HG02623 (cell line): ENCODE measurements at regions not wholly inside any gene's neighbourhood (a gene's known extent, or its start where the extent isn't known, plus 50 kb on each side); places are given as distances from the start of the nearest gene placed in this dataset.

Source experiments
- ATAC-seq: cut with Tn5 transposase; IDR thresholded peaks from one replicate; pipeline ENCODE4 v1.9.1; 2021; ENCODE audit warnings: moderate library complexity; ENCODE audit not compliant: unreplicated experiment

- no peak for ATAC-seq
Measured at GRCh38 chr3:104846270-104846669, 520.4 kb upstream of the ALCAM start.

- no peak for ATAC-seq
Measured at GRCh38 chr3:104849070-104849469, 517.6 kb upstream of the ALCAM start.

GRCh38 chr3:104854468-104854867, 512.2 kb upstream of the ALCAM start:
- ATAC-seq, result no peak

- no peak for ATAC-seq
Measured at GRCh38 chr3:104855702-104856101, 511.0 kb upstream of the ALCAM start.

- no peak for ATAC-seq
Measured at GRCh38 chr3:104856741-104857140, 510.0 kb upstream of the ALCAM start.

GRCh38 chr3:104868291-104868690, 498.4 kb upstream of the ALCAM start:
- ATAC-seq, result no peak

- ATAC-seq, result no peak
Measured at GRCh38 chr3:104870276-104870675, 496.4 kb upstream of the ALCAM start.

GRCh38 chr3:104873331-104873730, 493.4 kb upstream of the ALCAM start:
- no peak for ATAC-seq

- no peak for ATAC-seq
Measured at GRCh38 chr3:104878395-104878794, 488.3 kb upstream of the ALCAM start.

- ATAC-seq, result no peak
Measured at GRCh38 chr3:104879919-104880318, 486.8 kb upstream of the ALCAM start.

- no peak for ATAC-seq
Measured at GRCh38 chr3:104885214-104885814, 481.4 kb upstream of the ALCAM start.

- no peak for ATAC-seq
Measured at GRCh38 chr3:104886220-104886995, 480.3 kb upstream of the ALCAM start.

- ATAC-seq, result no peak
Measured at GRCh38 chr3:104887069-104887468, 479.6 kb upstream of the ALCAM start.

GRCh38 chr3:104887619-104888018, 479.1 kb upstream of the ALCAM start:
- no peak for ATAC-seq

- ATAC-seq, result no peak
Measured at GRCh38 chr3:104892044-104892443, 474.7 kb upstream of the ALCAM start.

- no peak for ATAC-seq
Measured at GRCh38 chr3:104896624-104897023, 470.1 kb upstream of the ALCAM start.

GRCh38 chr3:104901396-104901795, 465.3 kb upstream of the ALCAM start:
- no peak for ATAC-seq

- no peak for ATAC-seq
Measured at GRCh38 chr3:104903064-104903463, 463.6 kb upstream of the ALCAM start.

GRCh38 chr3:104906001-104906639, 460.6 kb upstream of the ALCAM start:
- ATAC-seq, result no peak

- ATAC-seq, result no peak
Measured at GRCh38 chr3:104907507-104907906, 459.2 kb upstream of the ALCAM start.

- no peak for ATAC-seq
Measured at GRCh38 chr3:104908761-104909160, 457.9 kb upstream of the ALCAM start.

- ATAC-seq, result no peak
Measured at GRCh38 chr3:104909198-104909597, 457.5 kb upstream of the ALCAM start.
